A673 (cell line): ENCODE measurements at regions not wholly inside any gene's neighbourhood (a gene's known extent, or its start where the extent isn't known, plus 50 kb on each side); places are given as distances from the start of the nearest gene placed in this dataset.

Experiments used
- BruUV-seq: library from RNA; stranded (reverse); fragments of 400-500 nt; replicated peaks from 2 replicates; lab custom pipeline; 2021; lab: Mats Ljungman, UMichigan
- CTCF ChIA-PET: fragments of 300-600 bp; sonication (Branson Sonifier 250); formaldehyde crosslinking; loops from one replicate; lab custom pipeline; 2022; ENCODE audit warnings: antibody characterized with exemption; lab: Charles Lee
- POLR2A ChIA-PET: fragments of 300-600 bp; sonication (Branson Sonifier 250); formaldehyde crosslinking; loops from one replicate; lab custom pipeline; 2022; ENCODE audit warnings: antibody characterized with exemption; ENCODE audit not compliant: low non-redundant PET; lab: Charles Lee
- DNase-seq: peaks from one replicate; pipeline ENCODE4 v3.0.0-alpha.2; 2015; ENCODE audit warnings: low spot score
- H3K27ac ChIP-seq: fragments of 200-600 bp; sonication (generic); 2 replicates; pipeline ENCODE4 v1.5.1; 2016; ENCODE audit warnings: mixed run types, low read depth, mild to moderate bottlenecking, mixed read lengths, antibody characterized with exemption, low read length; ENCODE audit not compliant: poor library complexity, severe bottlenecking
- H3K27me3 ChIP-seq: fragments of 200-600 bp; sonication (generic); replicated peaks from 2 replicates; pipeline ENCODE4 v1.6.1; 2017; ENCODE audit warnings: mixed run types, low read depth, mild to moderate bottlenecking, mixed read lengths, antibody characterized with exemption, low read length; ENCODE audit not compliant: insufficient read depth, poor library complexity
- H3K36me3 ChIP-seq: fragments of 200-600 bp; sonication (generic); 2 replicates; pipeline ENCODE4 v1.6.1; 2016; ENCODE audit warnings: mixed run types, mild to moderate bottlenecking, mixed read lengths, antibody characterized with exemption, low read length; ENCODE audit not compliant: insufficient read depth, poor library complexity, severe bottlenecking
- H3K4me1 ChIP-seq: fragments of 200-600 bp; sonication (generic); 2 replicates; pipeline ENCODE4 v1.6.1; 2017; ENCODE audit warnings: mixed run types, mild to moderate bottlenecking, mixed read lengths, antibody characterized with exemption, low read length; ENCODE audit not compliant: insufficient read depth, poor library complexity, severe bottlenecking
- H3K4me3 ChIP-seq: fragments of 200-600 bp; sonication (generic); 2 replicates; pipeline ENCODE4 v1.5.1; 2016; ENCODE audit warnings: low read depth, mixed run types, mild to moderate bottlenecking, mixed read lengths, low read length; ENCODE audit not compliant: poor library complexity, severe bottlenecking
- H3K9me3 ChIP-seq: fragments of 200-600 bp; sonication (generic); 2 replicates; pipeline ENCODE4 v1.6.1; 2016; ENCODE audit warnings: mixed run types, low read depth, mild to moderate bottlenecking, mixed read lengths, antibody characterized with exemption, low read length; ENCODE audit not compliant: poor library complexity, severe bottlenecking
- CTCF ChIP-seq: fragments of 300-800, 200-600 bp; sonication (generic); conservative IDR thresholded peaks from 2 replicates; pipeline ENCODE4 v1.5.1; 2017; ENCODE audit warnings: low read depth, mild to moderate bottlenecking, antibody characterized with exemption, low read length, moderate library complexity, mixed read lengths
- EZH2 ChIP-seq: fragments of 200-600 bp; sonication (generic); IDR thresholded peaks from 2 replicates; pipeline ENCODE4 v1.6.1; 2017; ENCODE audit warnings: borderline replicate concordance, low read depth, mild to moderate bottlenecking, mixed read lengths, antibody characterized with exemption, low read length; ENCODE audit not compliant: poor library complexity, severe bottlenecking
- intact Hi-C: fragments of 100-400 bp; cut with micrococcal nuclease; formaldehyde crosslinking; loops from one replicate; pipeline ENCODE4 v1.10.0; 2022; ENCODE audit not compliant: unreplicated experiment

- no peaks in the 10 kb centered on the region for H3K27me3 ChIP-seq
- CTCF ChIA-PET = no interaction called here
- H3K9me3 ChIP-seq = no peaks in the 10 kb centered on the region
- H3K4me1 ChIP-seq = no peaks in the 10 kb centered on the region
- H3K27ac ChIP-seq = no peak overlapping the region
- POLR2A ChIA-PET = no interaction called here
- DNase-seq = no peak
- no peak overlapping the region for H3K4me3 ChIP-seq
- BruUV-seq = no TSS peak
- H3K36me3 ChIP-seq = no peaks in the 10 kb centered on the region
- no peak for TF ChIP-seq CTCF
- no peak for TF ChIP-seq EZH2
- intact Hi-C loops = no loop called here
Observed at GRCh38 chr5:118144540-118144939, 843.8 kb downstream of the DTWD2 start.

GRCh38 chr5:118139361-118139760, 849.0 kb downstream of the DTWD2 start:
- intact Hi-C loops = no loop called here
- H3K27me3 ChIP-seq = no peaks in the 10 kb centered on the region
- POLR2A ChIA-PET = no interaction called here

GRCh38 chr5:118126159-118126558, 862.2 kb downstream of the DTWD2 start:
- BruUV-seq = no TSS peak
- H3K27ac ChIP-seq = no peak overlapping the region
- intact Hi-C loops = no loop called here

More at GRCh38 chr5:118139361-118139760, 849.0 kb downstream of the DTWD2 start:
- Histone ChIP-seq H3K4me1 (no peaks in the 10 kb centered on the region), H3K36me3 (no peaks in the 10 kb centered on the region), H3K27ac (no peak overlapping the region), H3K9me3 (no peaks in the 10 kb centered on the region), H3K4me3 (no peak overlapping the region)
- no TSS peak for BruUV-seq
- TF ChIP-seq CTCF = no peak
- TF ChIP-seq EZH2 = no peak
- no peak for DNase-seq
- CTCF ChIA-PET = no interaction called here

More at GRCh38 chr5:118126159-118126558, 862.2 kb downstream of the DTWD2 start:
- Histone ChIP-seq H3K27me3 (no peaks in the 10 kb centered on the region), H3K9me3 (no peaks in the 10 kb centered on the region), H3K4me3 (no peak overlapping the region), H3K4me1 (no peaks in the 10 kb centered on the region), H3K36me3 (no peaks in the 10 kb centered on the region)
- POLR2A ChIA-PET = no interaction called here
- TF ChIP-seq EZH2 (no peak), CTCF (no peak)
- CTCF ChIA-PET = no interaction called here
- DNase-seq = no peak
